ENCODE measurements at regions not wholly inside any gene's neighbourhood (a gene's known extent, or its start where the extent isn't known, plus 50 kb on each side); places are given as distances from the start of the nearest gene placed in this dataset.

- TF ChIP-seq CTCF (IDR thresholded peaks at IDR 0.05) (no peak), MXI1 (IDR thresholded peaks at IDR 0.05; ENCODE audit: low read depth, low read length) (no peak), YY1 (IDR thresholded peaks at IDR 0.05; ENCODE audit: low read depth) (no peak), MAX (IDR thresholded peaks at IDR 0.05; ENCODE audit: low read depth) (no peak), RFX5 (IDR thresholded peaks at IDR 0.05; ENCODE audit: low read length) (no peak)
Observed at GRCh38 chr14:89672636-89673511, 255.8 kb upstream of the FOXN3 start.
